K562 (cell line): ENCODE measurements at regions not wholly inside any gene's neighbourhood (a gene's known extent, or its start where the extent isn't known, plus 50 kb on each side); places are given as distances from the start of the nearest gene placed in this dataset.

Experiments
- ATAC-seq: fragments of 200-7000 bp; cut with Tn5 transposase; 3 replicates; pipeline ENCODE4 v1.9.1; 2020; ENCODE audit warnings: moderate library complexity
- BruUV-seq: library from RNA; stranded (reverse); fragments of 400-500 nt; replicated peaks from 2 replicates; lab custom pipeline; 2021; lab: Mats Ljungman, UMichigan
- CTCF ChIA-PET: fragments of 300-600 bp; formaldehyde crosslinking; extraction: SDS; loops from one replicate; lab custom pipeline; 2021; ENCODE audit warnings: low intra/inter-chr PET ratio; lab: Yijun Ruan, JAX
- POLR2A ChIA-PET: fragments of 300-600, 350-650 bp; sonication (Branson Sonifier 250); formaldehyde crosslinking; extraction: SDS; loops from one replicate; lab custom pipeline; 2021; ENCODE audit warnings: antibody characterized with exemption, inconsistent platforms; lab: Yijun Ruan, JAX
- DNase-seq, 4 experiments: peaks; one replicate each; pipeline versions ENCODE4 v3.0.0 to v3.0.0-alpha.2; 2011 to 2018; ENCODE audit warnings: low spot score in 3 of 4, mixed read lengths in 3 of 4; ENCODE audit errors: extremely low read depth in 1 of 4
- FAIRE-seq: peaks from 2 replicates; lab custom pipeline; 2011; peaks lifted over from hg19 to GRCh38; lab: Jason Lieb, UNC
- H2AFZ ChIP-seq: 2 replicates; pipeline ENCODE4 v1.6.0; 2011; ENCODE audit warnings: low read depth, low read length, control low read depth, inconsistent platforms
- H3K27ac ChIP-seq: fragments of 200-600 bp; 3 replicates; pipeline ENCODE4 v1.8.0; 2011; ENCODE audit warnings: low read depth, mild to moderate bottlenecking, control low read depth, inconsistent platforms, low read length, moderate library complexity, mixed read lengths; ENCODE audit errors: extremely low read depth
- H3K27me3 ChIP-seq, 2 experiments: fragments of 300-600 bp in 1 of 2; 2 replicates in 1 of 2; 3 replicates in 1 of 2; pipeline versions ENCODE4 v1.6.0 to v1.8.0; 2011; ENCODE audit warnings: inconsistent platforms in 2 of 2, low read length in 2 of 2, mild to moderate bottlenecking in 1 of 2, mixed read lengths in 1 of 2, moderate library complexity in 1 of 2; ENCODE audit not compliant: control insufficient read depth in 2 of 2, insufficient read depth in 2 of 2
- H3K36me3 ChIP-seq: fragments of 300-600 bp; 3 replicates; pipeline ENCODE4 v1.8.0; 2011; ENCODE audit warnings: mild to moderate bottlenecking, low read length, inconsistent platforms; ENCODE audit not compliant: control insufficient read depth, insufficient read depth
- H3K4me1 ChIP-seq, 2 experiments: fragments of 200-600 bp in 1 of 2; replicated peaks in 1 of 2; 2 replicates in 1 of 2; 3 replicates in 1 of 2; pipeline versions ENCODE4 v1.5.1 to v1.8.0; 2011; ENCODE audit warnings: inconsistent platforms in 2 of 2, low read length in 2 of 2, mild to moderate bottlenecking in 1 of 2, mixed read lengths in 1 of 2, moderate library complexity in 1 of 2; ENCODE audit not compliant: control insufficient read depth in 2 of 2, insufficient read depth in 2 of 2
- H3K4me2 ChIP-seq: 2 replicates; pipeline ENCODE4 v1.6.1; 2011; ENCODE audit warnings: low read length, control low read depth, inconsistent platforms, mixed read lengths; ENCODE audit not compliant: insufficient read depth
- H3K4me3 ChIP-seq: fragments of 200-600 bp; sonication (generic), shearing (Covaris generic); 2 replicates; pipeline ENCODE4 v1.5.1; 2016; ENCODE audit warnings: control low read depth, inconsistent platforms
- H3K79me2 ChIP-seq: fragments of 200-600 bp; 3 replicates; pipeline ENCODE4 v1.8.0; 2011; ENCODE audit warnings: low read length, inconsistent platforms; ENCODE audit not compliant: control insufficient read depth, insufficient read depth
- H3K9ac ChIP-seq, 2 experiments: 2 replicates each; pipeline versions ENCODE4 v1.6.0 to v1.6.1; 2011; ENCODE audit warnings: low read depth in 2 of 2, low read length in 2 of 2, control low read depth in 1 of 2, inconsistent platforms in 1 of 2, mild to moderate bottlenecking in 1 of 2, mixed read lengths in 1 of 2; ENCODE audit not compliant: insufficient read depth in 1 of 2
- H3K9me1 ChIP-seq: one replicate; pipeline ENCODE4 v1.6.0; 2011; ENCODE audit warnings: inconsistent platforms, mild to moderate bottlenecking, low read length, moderate library complexity; ENCODE audit not compliant: control insufficient read depth, insufficient read depth
- H3K9me3 ChIP-seq: replicated peaks from 2 replicates; pipeline ENCODE4 v1.5.1; 2011; ENCODE audit warnings: low read depth, low read length, inconsistent platforms; ENCODE audit not compliant: control insufficient read depth, insufficient read depth
- H4K20me1 ChIP-seq: replicated peaks from 2 replicates; pipeline ENCODE4 v1.6.1; 2011; ENCODE audit warnings: low read length, inconsistent platforms, mixed read lengths; ENCODE audit not compliant: control insufficient read depth, insufficient read depth
- CREM ChIP-seq: IDR thresholded peaks from 2 replicates; pipeline ENCODE4 v1.6.1; 2014; ENCODE audit warnings: antibody characterized with exemption, low read depth
- FOXK1 ChIP-seq: sonication (generic); formaldehyde crosslinking; IDR thresholded peaks from 2 replicates; pipeline ENCODE4 v1.8.0; 2022; ENCODE audit warnings: missing genetic modification reagents, mild to moderate bottlenecking, borderline replicate concordance
- GABPB2 ChIP-seq: fragments of 250-450 bp; sonication (Bioruptor Pico); conservative IDR thresholded peaks from 2 replicates; pipeline ENCODE4 v1.5.1; 2021; ENCODE audit warnings: mild to moderate bottlenecking
- KLF10 ChIP-seq: fragments of 250-450 bp; sonication (Bioruptor Pico); IDR thresholded peaks from 2 replicates; pipeline ENCODE4 v1.6.1; 2021; ENCODE audit warnings: matching md5 sums
- RBM25 ChIP-seq: fragments of 200-400 bp; formaldehyde crosslinking; IDR thresholded peaks from 2 replicates; pipeline ENCODE4 v1.6.1; 2018; ENCODE audit warnings: low read length, low read depth, moderate library complexity; ENCODE audit not compliant: severe bottlenecking
- TAF7 ChIP-seq: fragments of 450-650 bp; IDR thresholded peaks from 2 replicates; pipeline ENCODE4 v1.6.1; 2016; ENCODE audit warnings: missing genetic modification characterization, missing compliant biosample characterization
- ZBTB7A ChIP-seq: IDR thresholded peaks from 2 replicates; pipeline ENCODE4 v1.6.1; 2011; ENCODE audit warnings: low read depth, mild to moderate bottlenecking, low read length, moderate library complexity, borderline replicate concordance; ENCODE audit not compliant: control insufficient read depth
- ZNF274 ChIP-seq: IDR thresholded peaks from 2 replicates; pipeline ENCODE4 v1.6.1; 2011; ENCODE audit warnings: low read depth, mild to moderate bottlenecking, low read length, moderate library complexity, borderline replicate concordance
- ZNF584 ChIP-seq: fragments of 200-800 bp; sonication (Bioruptor generic); IDR thresholded peaks from 2 replicates; pipeline ENCODE4 v1.6.1; 2016; ENCODE audit warnings: low read depth, mild to moderate bottlenecking, missing genetic modification characterization, missing compliant biosample characterization
- WGBS: fragments of 100-300 bp; shearing (Covaris generic); methylation state at CpG from one replicate; pipeline ENCODE4 v1.1.6; 2016; ENCODE audit warnings: low coverage, mixed read lengths; ENCODE audit not compliant: insufficient coverage; ENCODE audit errors: missing lambda C conversion rate; 5-methylcytosine and 5-hydroxymethylcytosine counted together
- in situ Hi-C: fragments of 300-500 bp; cut with MboI; formaldehyde crosslinking; loops from 4 replicates; pipeline ENCODE4 v1.15.0; 2018; ENCODE audit warnings: inconsistent platforms, mixed read lengths
- intact Hi-C: fragments of 100-400 bp; cut with micrococcal nuclease; formaldehyde crosslinking; loops from 2 replicates; pipeline ENCODE4 v1.14.2; 2022
- TF ChIP-seq, protein P1 (sequence below): conservative IDR thresholded peaks from 2 replicates; pipeline ENCODE4 v1.6.1; 2011; ENCODE audit warnings: low read depth, mild to moderate bottlenecking, low read length; ENCODE audit not compliant: control insufficient read depth
- TF ChIP-seq, protein P2 (sequence below), 3 experiments: IDR thresholded peaks in 2 of 3; conservative IDR thresholded peaks in 1 of 3; 2 replicates each; pipeline ENCODE4 v1.5.1; 2011 to 2012; ENCODE audit warnings: low read length in 3 of 3, mild to moderate bottlenecking in 3 of 3, control low read depth in 2 of 3, improper control_type of control experiment in 1 of 3, inconsistent platforms in 1 of 3, low read depth in 1 of 3, mixed read lengths in 1 of 3, moderate library complexity in 1 of 3; ENCODE audit not compliant: insufficient read depth in 2 of 3

DNA sequence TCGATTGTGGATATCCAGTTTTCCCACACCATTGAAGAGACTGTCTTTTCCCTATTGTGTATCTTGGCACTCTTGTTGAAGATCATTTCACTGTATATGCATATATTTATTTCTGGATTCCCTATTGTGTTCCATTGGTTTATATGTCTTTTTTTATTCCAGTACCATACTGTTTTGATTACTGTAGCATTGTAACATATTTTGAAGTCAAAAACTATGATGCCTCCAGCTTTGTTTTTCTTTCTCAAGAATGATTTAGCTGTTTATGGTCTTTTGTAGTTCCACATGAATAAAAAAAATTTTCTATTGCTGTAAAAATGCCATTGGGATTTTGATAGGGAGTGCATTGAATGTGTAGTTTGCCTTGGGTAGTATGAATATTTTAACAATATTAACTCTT lies 128.1 kb upstream of the SLC38A2 start:
- no peaks in the 10 kb centered on the region for H4K20me1 ChIP-seq
- no peak overlapping the region for H2AFZ ChIP-seq
- DNase-seq (no peak), ATAC-seq (no peak), FAIRE-seq (no peak)
- CTCF ChIA-PET = no interaction called here
- no peaks in the 10 kb centered on the region for H3K9me3 ChIP-seq
- intact Hi-C loops = no loop called here
- H3K27me3 ChIP-seq = no peaks in the 10 kb centered on the region
- no peaks in the 10 kb centered on the region for H3K9me1 ChIP-seq
- H3K9ac ChIP-seq = no peak overlapping the region
- no peak overlapping the region for H3K4me3 ChIP-seq
- no peaks in the 10 kb centered on the region for H3K79me2 ChIP-seq
- in situ Hi-C loops = no loop called here
- H3K36me3 ChIP-seq = no peaks in the 10 kb centered on the region
- BruUV-seq = no TSS peak
- no peak overlapping the region for H3K27ac ChIP-seq
- H3K4me2 ChIP-seq = no peak overlapping the region
- POLR2A ChIA-PET = interaction anchor here (0.7 kb wide), 1 partner anchor 9 kb away, joined by 3 read pairs; no protein-coding TSS in a partner anchor
- no peaks in the 10 kb centered on the region for H3K4me1 ChIP-seq
- WGBS = 77% methylated on average over 1 of the region's 1 CpG
- TF ChIP-seq TAF7 (no peak), RBM25 (peak; percentile 80)

DNA sequence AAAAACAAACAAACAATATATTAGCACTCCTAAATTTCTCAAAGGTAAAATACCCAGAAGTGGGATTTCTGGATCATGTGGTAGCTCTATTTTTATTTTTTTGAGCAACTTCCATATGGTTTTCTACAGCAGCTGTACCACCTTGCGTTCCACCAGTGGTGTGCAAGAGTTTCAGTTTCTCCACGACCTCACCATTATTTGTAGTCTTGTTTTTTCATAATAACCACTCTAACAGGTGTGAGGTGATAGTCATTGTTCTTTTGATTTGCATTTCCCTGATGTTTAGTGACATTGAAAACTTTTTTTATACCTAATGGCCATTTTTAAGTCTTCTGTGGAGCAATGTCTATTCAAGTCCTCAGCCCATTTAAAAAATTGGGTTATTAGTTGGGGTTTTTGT lies 127.3 kb upstream of the SLC38A2 start:
- no peak for FAIRE-seq
- TF ChIP-seq KLF10 (CRISPR knock-in tag) (no peak), ZNF274 (no peak), ZNF584 (CRISPR knock-in tag) (no peak), CREM (no peak), FOXK1 (CRISPR knock-in tag) (no peak), ZBTB7A (no peak), GABPB2 (CRISPR knock-in tag) (no peak)
- TF ChIP-seq, protein P1, sequence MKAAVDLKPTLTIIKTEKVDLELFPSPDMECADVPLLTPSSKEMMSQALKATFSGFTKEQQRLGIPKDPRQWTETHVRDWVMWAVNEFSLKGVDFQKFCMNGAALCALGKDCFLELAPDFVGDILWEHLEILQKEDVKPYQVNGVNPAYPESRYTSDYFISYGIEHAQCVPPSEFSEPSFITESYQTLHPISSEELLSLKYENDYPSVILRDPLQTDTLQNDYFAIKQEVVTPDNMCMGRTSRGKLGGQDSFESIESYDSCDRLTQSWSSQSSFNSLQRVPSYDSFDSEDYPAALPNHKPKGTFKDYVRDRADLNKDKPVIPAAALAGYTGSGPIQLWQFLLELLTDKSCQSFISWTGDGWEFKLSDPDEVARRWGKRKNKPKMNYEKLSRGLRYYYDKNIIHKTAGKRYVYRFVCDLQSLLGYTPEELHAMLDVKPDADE = no peak
- TF ChIP-seq, protein P2, sequence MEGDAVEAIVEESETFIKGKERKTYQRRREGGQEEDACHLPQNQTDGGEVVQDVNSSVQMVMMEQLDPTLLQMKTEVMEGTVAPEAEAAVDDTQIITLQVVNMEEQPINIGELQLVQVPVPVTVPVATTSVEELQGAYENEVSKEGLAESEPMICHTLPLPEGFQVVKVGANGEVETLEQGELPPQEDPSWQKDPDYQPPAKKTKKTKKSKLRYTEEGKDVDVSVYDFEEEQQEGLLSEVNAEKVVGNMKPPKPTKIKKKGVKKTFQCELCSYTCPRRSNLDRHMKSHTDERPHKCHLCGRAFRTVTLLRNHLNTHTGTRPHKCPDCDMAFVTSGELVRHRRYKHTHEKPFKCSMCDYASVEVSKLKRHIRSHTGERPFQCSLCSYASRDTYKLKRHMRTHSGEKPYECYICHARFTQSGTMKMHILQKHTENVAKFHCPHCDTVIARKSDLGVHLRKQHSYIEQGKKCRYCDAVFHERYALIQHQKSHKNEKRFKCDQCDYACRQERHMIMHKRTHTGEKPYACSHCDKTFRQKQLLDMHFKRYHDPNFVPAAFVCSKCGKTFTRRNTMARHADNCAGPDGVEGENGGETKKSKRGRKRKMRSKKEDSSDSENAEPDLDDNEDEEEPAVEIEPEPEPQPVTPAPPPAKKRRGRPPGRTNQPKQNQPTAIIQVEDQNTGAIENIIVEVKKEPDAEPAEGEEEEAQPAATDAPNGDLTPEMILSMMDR (IDR thresholded peaks at IDR 0.05 in 2 of 3, conservative IDR thresholded peaks at IDR 0.05 in 1 of 3; ENCODE audit: insufficient read depth in 2 of 3, low read depth in 1 of 3, low read length in 3 of 3) = no peak

More for the DNA sequence above, 127.3 kb upstream of the SLC38A2 start:
- no peaks in the 10 kb centered on the region for H3K9me1 ChIP-seq
- intact Hi-C loops (no loop called here), in situ Hi-C loops (no loop called here)
- DNase-seq = no peak
- POLR2A ChIA-PET = interaction anchor here (1.9 kb wide), 1 partner anchor 16 kb away, joined by 6 read pairs; no protein-coding TSS in a partner anchor
- ATAC-seq = no peak
- no peaks in the 10 kb centered on the region for H3K36me3 ChIP-seq
- CTCF ChIA-PET = no interaction called here
- no peaks in the 10 kb centered on the region for H3K9me3 ChIP-seq
- no peaks in the 10 kb centered on the region for H3K79me2 ChIP-seq
- no peak overlapping the region for H3K4me2 ChIP-seq
- no TSS peak for BruUV-seq
- no peak overlapping the region for H3K9ac ChIP-seq
- H2AFZ ChIP-seq = no peak overlapping the region
- no peaks in the 10 kb centered on the region for H3K27me3 ChIP-seq
- H3K4me1 ChIP-seq = no peaks in the 10 kb centered on the region
- no peak overlapping the region for H3K27ac ChIP-seq
- H3K4me3 ChIP-seq = no peak overlapping the region
- no peaks in the 10 kb centered on the region for H4K20me1 ChIP-seq
- WGBS = 59% methylated on average over 2 of the region's 2 CpGs
